BJ (cell line): ENCODE measurements at regions not wholly inside any gene's neighbourhood (a gene's known extent, or its start where the extent isn't known, plus 50 kb on each side); places are given as distances from the start of the nearest gene placed in this dataset.

Source experiments
- CTCF ChIA-PET: fragments of 350-600 bp; formaldehyde crosslinking; extraction: SDS; loops from one replicate; lab custom pipeline; 2021; ENCODE audit warnings: antibody characterized with exemption, inconsistent platforms; lab: Yijun Ruan, JAX
- POLR2A ChIA-PET: fragments of 300-600 bp; sonication (Branson Sonifier 250); formaldehyde crosslinking; extraction: SDS; loops from one replicate; lab custom pipeline; 2021; ENCODE audit warnings: antibody characterized with exemption; lab: Charles Lee
- DNase-seq: peaks from one replicate; pipeline ENCODE4 v3.0.0-alpha.2; 2011; ENCODE audit warnings: low read depth
- H3K27me3 ChIP-seq: 2 replicates; pipeline ENCODE4 v1.6.0; 2011; ENCODE audit warnings: low read length; ENCODE audit not compliant: control insufficient read depth, insufficient read depth
- H3K36me3 ChIP-seq: 2 replicates; pipeline ENCODE4 v1.5.1; 2011; ENCODE audit warnings: low read length; ENCODE audit not compliant: control insufficient read depth, insufficient read depth
- H3K4me3 ChIP-seq: 2 replicates; pipeline ENCODE4 v1.5.1; 2011; ENCODE audit warnings: low read depth, mild to moderate bottlenecking, control low read depth, low read length
- TF ChIP-seq, protein P1 (sequence below): IDR thresholded peaks from 2 replicates; pipeline ENCODE4 v1.5.1; 2011; ENCODE audit warnings: low read depth, mild to moderate bottlenecking, control low read depth, inconsistent platforms, low read length, moderate library complexity; ENCODE audit not compliant: insufficient read depth

DNA sequence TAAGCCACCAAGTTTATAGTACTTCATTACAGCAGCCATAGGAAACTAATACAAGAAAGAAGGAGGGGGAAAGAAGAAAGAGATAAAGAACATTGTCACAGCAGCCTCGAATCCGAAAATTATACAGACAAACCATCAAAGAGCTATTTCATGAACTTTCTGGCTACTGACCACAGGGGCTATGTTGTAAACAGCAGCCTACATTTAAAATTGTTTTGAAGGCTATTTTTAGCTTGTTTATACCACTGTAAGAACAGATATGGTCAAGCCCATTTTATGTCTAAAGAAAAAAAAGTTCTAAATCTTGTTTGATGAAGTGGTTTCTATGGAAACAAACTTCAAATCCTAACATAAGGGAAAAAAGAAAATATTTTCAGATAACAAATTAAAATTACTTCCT lies 282.1 kb downstream of the GABRG1 start:
- Histone ChIP-seq H3K36me3 (no peaks in the 10 kb centered on the region), H3K27me3 (no peaks in the 10 kb centered on the region), H3K4me3 (no peak overlapping the region)
- POLR2A ChIA-PET: no interaction called here
- no peak for DNase-seq
- TF ChIP-seq, protein P1, sequence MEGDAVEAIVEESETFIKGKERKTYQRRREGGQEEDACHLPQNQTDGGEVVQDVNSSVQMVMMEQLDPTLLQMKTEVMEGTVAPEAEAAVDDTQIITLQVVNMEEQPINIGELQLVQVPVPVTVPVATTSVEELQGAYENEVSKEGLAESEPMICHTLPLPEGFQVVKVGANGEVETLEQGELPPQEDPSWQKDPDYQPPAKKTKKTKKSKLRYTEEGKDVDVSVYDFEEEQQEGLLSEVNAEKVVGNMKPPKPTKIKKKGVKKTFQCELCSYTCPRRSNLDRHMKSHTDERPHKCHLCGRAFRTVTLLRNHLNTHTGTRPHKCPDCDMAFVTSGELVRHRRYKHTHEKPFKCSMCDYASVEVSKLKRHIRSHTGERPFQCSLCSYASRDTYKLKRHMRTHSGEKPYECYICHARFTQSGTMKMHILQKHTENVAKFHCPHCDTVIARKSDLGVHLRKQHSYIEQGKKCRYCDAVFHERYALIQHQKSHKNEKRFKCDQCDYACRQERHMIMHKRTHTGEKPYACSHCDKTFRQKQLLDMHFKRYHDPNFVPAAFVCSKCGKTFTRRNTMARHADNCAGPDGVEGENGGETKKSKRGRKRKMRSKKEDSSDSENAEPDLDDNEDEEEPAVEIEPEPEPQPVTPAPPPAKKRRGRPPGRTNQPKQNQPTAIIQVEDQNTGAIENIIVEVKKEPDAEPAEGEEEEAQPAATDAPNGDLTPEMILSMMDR: no peak
- CTCF ChIA-PET: no interaction called here

DNA sequence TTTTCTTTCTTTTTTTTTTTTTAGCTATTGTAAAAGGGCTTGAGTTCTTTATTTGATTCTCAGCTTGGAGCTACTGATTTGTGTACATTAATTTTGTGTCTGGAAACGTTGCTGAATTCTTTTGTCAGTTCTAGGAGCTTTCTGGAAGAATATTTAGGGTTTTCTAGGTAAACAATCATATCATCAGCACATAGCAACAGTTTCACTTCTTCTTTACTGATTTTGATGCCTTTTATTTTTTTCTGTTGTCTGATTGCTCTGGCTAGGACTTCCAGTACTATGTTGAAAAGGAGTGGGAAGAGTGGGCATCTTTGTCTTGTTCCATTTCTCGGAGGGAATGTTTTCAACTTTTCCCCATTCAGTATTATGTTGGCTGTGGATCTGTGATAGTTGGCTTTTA lies 292.2 kb downstream of the GABRG1 start:
- CTCF ChIA-PET: no interaction called here
- no peaks in the 10 kb centered on the region for H3K27me3 ChIP-seq
- TF ChIP-seq, protein P1: no peak
- H3K4me3 ChIP-seq: no peak overlapping the region
- POLR2A ChIA-PET: no interaction called here
- no peaks in the 10 kb centered on the region for H3K36me3 ChIP-seq
- no peak for DNase-seq

- CTCF ChIA-PET: no interaction called here
- H3K4me3 ChIP-seq: no peak overlapping the region
- TF ChIP-seq, protein P1: no peak
- no peaks in the 10 kb centered on the region for H3K27me3 ChIP-seq
- POLR2A ChIA-PET: no interaction called here
- H3K36me3 ChIP-seq: no peaks in the 10 kb centered on the region
- no peak for DNase-seq
Observed at GRCh38 chr4:45803994-45804393, 319.9 kb downstream of the GABRG1 start.

GRCh38 chr4:45795135-45795534 lies 328.7 kb downstream of the GABRG1 start:
- CTCF ChIA-PET: no interaction called here
- Histone ChIP-seq H3K4me3 (no peak overlapping the region), H3K27me3 (no peaks in the 10 kb centered on the region), H3K36me3 (no peaks in the 10 kb centered on the region)
- POLR2A ChIA-PET: no interaction called here
- DNase-seq: no peak
- TF ChIP-seq, protein P1: no peak

DNA sequence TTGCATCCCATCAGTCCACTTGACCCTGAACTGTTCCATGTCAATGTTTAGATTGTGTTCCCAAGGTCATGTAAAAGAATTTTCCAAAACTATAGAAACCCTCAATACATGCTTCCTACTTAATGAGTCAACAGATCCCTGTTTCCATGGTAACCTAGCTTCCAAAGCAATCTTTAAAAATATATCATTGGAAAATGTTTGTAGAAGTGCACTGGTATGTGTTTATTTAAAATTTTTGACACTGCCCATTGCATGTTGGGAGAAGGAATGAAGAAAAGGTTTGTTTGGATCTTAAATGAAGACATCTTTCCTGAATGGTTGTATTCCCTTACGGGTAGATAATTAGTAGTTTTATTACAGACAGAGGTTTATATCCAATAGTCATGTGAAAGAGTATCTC lies 345.3 kb downstream of the GABRG1 start:
- TF ChIP-seq, protein P1: no peak
- no peak for DNase-seq
- CTCF ChIA-PET: no interaction called here
- POLR2A ChIA-PET: no interaction called here
- Histone ChIP-seq H3K27me3 (no peaks in the 10 kb centered on the region), H3K4me3 (no peak overlapping the region), H3K36me3 (no peaks in the 10 kb centered on the region)
